HEK293 (cell line): ENCODE measurements at regions not wholly inside any gene's neighbourhood (a gene's known extent, or its start where the extent isn't known, plus 50 kb on each side); places are given as distances from the start of the nearest gene placed in this dataset.

Experiments used
- CTCF ChIP-seq: fragments of 450-650 bp; formaldehyde crosslinking; IDR thresholded peaks from 2 replicates; pipeline ENCODE4 v1.5.1; 2016; ENCODE audit warnings: missing biosample characterization, missing genetic modification characterization
- KLF10 ChIP-seq: fragments of 450-650 bp; IDR thresholded peaks from 2 replicates; pipeline ENCODE4 v1.5.1; 2018; ENCODE audit warnings: missing biosample characterization, mild to moderate bottlenecking, missing genetic modification characterization
- ZBTB17 ChIP-seq: fragments of 450-650 bp; formaldehyde crosslinking; IDR thresholded peaks from 2 replicates; pipeline ENCODE4 v1.5.1; 2016; ENCODE audit warnings: missing biosample characterization, missing genetic modification characterization
- ZNF18 ChIP-seq: fragments of 450-650 bp; formaldehyde crosslinking; IDR thresholded peaks from 2 replicates; pipeline ENCODE4 v1.5.1; 2016; ENCODE audit warnings: missing biosample characterization, missing genetic modification characterization
- ZNF274 ChIP-seq, 2 experiments: fragments of 200-500 bp in 1 of 2; fragments of 450-650 bp in 1 of 2; sonication (Bioruptor generic) in 1 of 2; formaldehyde crosslinking in 1 of 2; IDR thresholded peaks; 2 replicates each; pipeline versions ENCODE4 v1.5.1 to v1.6.1; 2014 to 2016; ENCODE audit warnings: borderline replicate concordance in 1 of 2, inconsistent platforms in 1 of 2, low read length in 1 of 2, missing biosample characterization in 1 of 2, missing genetic modification characterization in 1 of 2
- ZNF521 ChIP-seq: fragments of 450-650 bp; formaldehyde crosslinking; IDR thresholded peaks from 2 replicates; pipeline ENCODE4 v1.5.1; 2017; ENCODE audit warnings: missing biosample characterization, mild to moderate bottlenecking, missing genetic modification characterization
- ZNF670 ChIP-seq: fragments of 450-650 bp; formaldehyde crosslinking; IDR thresholded peaks from 2 replicates; pipeline ENCODE4 v1.5.1; 2016; ENCODE audit warnings: missing biosample characterization, missing genetic modification characterization, low read depth
- TF ChIP-seq, protein P1 (sequence below): fragments of 450-650 bp; IDR thresholded peaks from 2 replicates; pipeline ENCODE4 v1.5.1; 2018; ENCODE audit warnings: missing biosample characterization, missing genetic modification characterization
- TF ChIP-seq, protein P2 (sequence below): fragments of 450-650 bp; formaldehyde crosslinking; IDR thresholded peaks from 2 replicates; pipeline ENCODE4 v1.5.1; 2016; ENCODE audit warnings: missing biosample characterization, missing genetic modification characterization

GRCh38 chr5:71907608-71908145 is 188.6 kb downstream of the CARTPT start:
- no peak for TF ChIP-seq KLF10 (tag by site-specific recombination)
- TF ChIP-seq ZNF18 (tag by site-specific recombination): no peak
- TF ChIP-seq ZBTB17 (tag by site-specific recombination): no peak
- TF ChIP-seq CTCF (tag by site-specific recombination): no peak
- no peak for TF ChIP-seq ZNF274 (IDR thresholded peaks at IDR 0.05; ENCODE audit: low read length)
- no peak for TF ChIP-seq ZNF274 (tag by site-specific recombination; IDR thresholded peaks at IDR 0.05; ENCODE audit: borderline replicate concordance)
- no peak for TF ChIP-seq ZNF670 (tag by site-specific recombination)
- TF ChIP-seq, protein P1, sequence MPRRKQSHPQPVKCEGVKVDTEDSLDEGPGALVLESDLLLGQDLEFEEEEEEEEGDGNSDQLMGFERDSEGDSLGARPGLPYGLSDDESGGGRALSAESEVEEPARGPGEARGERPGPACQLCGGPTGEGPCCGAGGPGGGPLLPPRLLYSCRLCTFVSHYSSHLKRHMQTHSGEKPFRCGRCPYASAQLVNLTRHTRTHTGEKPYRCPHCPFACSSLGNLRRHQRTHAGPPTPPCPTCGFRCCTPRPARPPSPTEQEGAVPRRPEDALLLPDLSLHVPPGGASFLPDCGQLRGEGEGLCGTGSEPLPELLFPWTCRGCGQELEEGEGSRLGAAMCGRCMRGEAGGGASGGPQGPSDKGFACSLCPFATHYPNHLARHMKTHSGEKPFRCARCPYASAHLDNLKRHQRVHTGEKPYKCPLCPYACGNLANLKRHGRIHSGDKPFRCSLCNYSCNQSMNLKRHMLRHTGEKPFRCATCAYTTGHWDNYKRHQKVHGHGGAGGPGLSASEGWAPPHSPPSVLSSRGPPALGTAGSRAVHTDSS: no peak
- TF ChIP-seq, protein P2, sequence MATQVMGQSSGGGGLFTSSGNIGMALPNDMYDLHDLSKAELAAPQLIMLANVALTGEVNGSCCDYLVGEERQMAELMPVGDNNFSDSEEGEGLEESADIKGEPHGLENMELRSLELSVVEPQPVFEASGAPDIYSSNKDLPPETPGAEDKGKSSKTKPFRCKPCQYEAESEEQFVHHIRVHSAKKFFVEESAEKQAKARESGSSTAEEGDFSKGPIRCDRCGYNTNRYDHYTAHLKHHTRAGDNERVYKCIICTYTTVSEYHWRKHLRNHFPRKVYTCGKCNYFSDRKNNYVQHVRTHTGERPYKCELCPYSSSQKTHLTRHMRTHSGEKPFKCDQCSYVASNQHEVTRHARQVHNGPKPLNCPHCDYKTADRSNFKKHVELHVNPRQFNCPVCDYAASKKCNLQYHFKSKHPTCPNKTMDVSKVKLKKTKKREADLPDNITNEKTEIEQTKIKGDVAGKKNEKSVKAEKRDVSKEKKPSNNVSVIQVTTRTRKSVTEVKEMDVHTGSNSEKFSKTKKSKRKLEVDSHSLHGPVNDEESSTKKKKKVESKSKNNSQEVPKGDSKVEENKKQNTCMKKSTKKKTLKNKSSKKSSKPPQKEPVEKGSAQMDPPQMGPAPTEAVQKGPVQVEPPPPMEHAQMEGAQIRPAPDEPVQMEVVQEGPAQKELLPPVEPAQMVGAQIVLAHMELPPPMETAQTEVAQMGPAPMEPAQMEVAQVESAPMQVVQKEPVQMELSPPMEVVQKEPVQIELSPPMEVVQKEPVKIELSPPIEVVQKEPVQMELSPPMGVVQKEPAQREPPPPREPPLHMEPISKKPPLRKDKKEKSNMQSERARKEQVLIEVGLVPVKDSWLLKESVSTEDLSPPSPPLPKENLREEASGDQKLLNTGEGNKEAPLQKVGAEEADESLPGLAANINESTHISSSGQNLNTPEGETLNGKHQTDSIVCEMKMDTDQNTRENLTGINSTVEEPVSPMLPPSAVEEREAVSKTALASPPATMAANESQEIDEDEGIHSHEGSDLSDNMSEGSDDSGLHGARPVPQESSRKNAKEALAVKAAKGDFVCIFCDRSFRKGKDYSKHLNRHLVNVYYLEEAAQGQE (tag by site-specific recombination): no peak
- TF ChIP-seq ZNF521 (tag by site-specific recombination): no peak
